Activated T-cell treated with anti-CD3 and anti-CD28 coated beads, Interleukin-2, amount 50 U/mL, for 24 hours (primary cell): ENCODE measurements at regions not wholly inside any gene's neighbourhood (a gene's known extent, or its start where the extent isn't known, plus 50 kb on each side); places are given as distances from the start of the nearest gene placed in this dataset.

Experiments used
- DNase-seq: peaks from one replicate; pipeline ENCODE4 v3.0.0-alpha.2; 2020
- H3K27ac Mint-ChIP-seq: 2 replicates; pipeline ENCODE4 v1.8.0; 2020; ENCODE audit warnings: mild to moderate bottlenecking, mixed read lengths
- H3K27me3 Mint-ChIP-seq: 2 replicates; pipeline ENCODE4 v1.8.0; 2020; ENCODE audit warnings: mixed read lengths
- H3K36me3 Mint-ChIP-seq: 2 replicates; pipeline ENCODE4 v1.8.0; 2020; ENCODE audit warnings: low read depth, mixed read lengths
- H3K4me1 Mint-ChIP-seq: 2 replicates; pipeline ENCODE4 v1.8.0; 2020; ENCODE audit warnings: low read depth, mixed read lengths
- H3K4me3 Mint-ChIP-seq: 2 replicates; pipeline ENCODE4 v1.8.0; 2020; ENCODE audit warnings: mild to moderate bottlenecking, moderate library complexity, mixed read lengths
- H3K9me3 Mint-ChIP-seq: 2 replicates; pipeline ENCODE4 v1.8.0; 2020; ENCODE audit warnings: mixed read lengths

- Mint-ChIP-seq H3K27ac (no peak overlapping the region), H3K36me3 (peaks cover 3% of the 10 kb centered on the region), H3K4me3 (no peak overlapping the region), H3K9me3 (no peaks in the 10 kb centered on the region), H3K4me1 (peaks cover 20% of the 10 kb centered on the region), H3K27me3 (peaks cover 8% of the 10 kb centered on the region)
- no peak for DNase-seq
These were observed 1312.8 kb downstream of the TMEM121 start for GRCh38 chr14:106838991-106839769.

GRCh38 chr14:106840258-106840657 is 1313.9 kb downstream of the TMEM121 start:
- Mint-ChIP-seq H3K9me3 (no peaks in the 10 kb centered on the region), H3K36me3 (peaks cover 6% of the 10 kb centered on the region), H3K27ac (no peak overlapping the region), H3K27me3 (peaks cover 3% of the 10 kb centered on the region), H3K4me3 (no peak overlapping the region), H3K4me1 (peaks cover 30% of the 10 kb centered on the region)
- no peak for DNase-seq

DNA sequence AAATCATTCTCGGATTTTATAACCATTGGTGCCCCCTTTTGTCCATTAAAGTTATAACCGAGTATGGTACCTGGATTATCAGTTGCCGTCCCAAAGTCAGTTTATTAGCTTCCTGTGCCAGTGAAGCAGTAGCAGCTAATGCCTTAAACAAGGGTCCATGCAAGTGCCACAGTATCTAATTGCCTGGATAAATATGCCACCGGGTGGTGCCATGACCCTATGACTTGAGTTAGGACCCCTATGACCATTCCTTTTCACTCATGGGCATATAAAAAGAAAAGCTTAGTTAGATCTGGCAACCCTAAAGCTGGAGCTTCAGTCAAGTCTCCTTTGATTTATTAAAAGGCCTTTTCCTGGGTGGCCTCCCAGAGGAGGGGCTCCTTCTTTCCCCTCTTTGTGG is 1314.6 kb downstream of the TMEM121 start:
- DNase-seq = no peak
- Mint-ChIP-seq H3K4me1 (peaks cover 37% of the 10 kb centered on the region), H3K36me3 (peaks cover 6% of the 10 kb centered on the region), H3K9me3 (no peaks in the 10 kb centered on the region), H3K27ac (no peak overlapping the region), H3K27me3 (no peaks in the 10 kb centered on the region), H3K4me3 (no peak overlapping the region)

GRCh38 chr14:106841701-106842100 is 1315.3 kb downstream of the TMEM121 start:
- DNase-seq = no peak
- Mint-ChIP-seq H3K4me3 (no peak overlapping the region), H3K27me3 (no peaks in the 10 kb centered on the region), H3K4me1 (peaks cover 44% of the 10 kb centered on the region), H3K27ac (no peak overlapping the region), H3K9me3 (no peaks in the 10 kb centered on the region), H3K36me3 (peaks cover 6% of the 10 kb centered on the region)

GRCh38 chr14:106842687-106843086 is 1316.3 kb downstream of the TMEM121 start:
- no peak overlapping the region for H3K4me3 Mint-ChIP-seq
- H3K4me1 Mint-ChIP-seq = peaks cover 47% of the 10 kb centered on the region
- no peaks in the 10 kb centered on the region for H3K27me3 Mint-ChIP-seq
- no peak for DNase-seq
- H3K9me3 Mint-ChIP-seq = no peaks in the 10 kb centered on the region
- no peak overlapping the region for H3K27ac Mint-ChIP-seq
- peaks cover 6% of the 10 kb centered on the region for H3K36me3 Mint-ChIP-seq

DNA sequence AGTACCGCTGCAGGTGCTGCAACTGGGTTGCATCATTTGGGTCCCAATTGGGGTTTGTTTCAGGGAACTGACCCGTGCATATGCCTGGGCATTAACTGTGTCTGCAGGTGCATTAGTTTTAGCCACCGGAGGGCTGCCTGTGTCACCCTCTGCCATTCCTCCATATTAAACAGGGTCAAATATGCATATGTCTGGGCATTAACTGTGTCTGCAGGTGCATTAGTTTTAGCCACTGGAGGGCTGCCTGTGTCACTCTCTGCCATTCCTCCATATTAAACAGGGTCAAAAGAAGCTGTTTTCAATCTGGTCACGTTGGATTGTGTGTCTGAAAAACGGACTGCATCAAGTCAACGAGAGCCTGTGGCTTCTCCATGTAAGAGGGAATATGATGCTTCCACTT is 1317.0 kb downstream of the TMEM121 start:
- H3K4me3 Mint-ChIP-seq = peak overlapping the region; percentile 83
- DNase-seq = no peak
- no peaks in the 10 kb centered on the region for H3K27me3 Mint-ChIP-seq
- no peaks in the 10 kb centered on the region for H3K9me3 Mint-ChIP-seq
- H3K27ac Mint-ChIP-seq = peak overlapping the region; percentile 88
- peaks cover 6% of the 10 kb centered on the region for H3K36me3 Mint-ChIP-seq
- peaks cover 50% of the 10 kb centered on the region for H3K4me1 Mint-ChIP-seq

GRCh38 chr14:106843951-106844483 is 1317.6 kb downstream of the TMEM121 start:
- peak overlapping the region; percentile 83 for H3K4me3 Mint-ChIP-seq
- H3K27ac Mint-ChIP-seq = peak overlapping the region; percentile 88
- H3K4me1 Mint-ChIP-seq = peaks cover 50% of the 10 kb centered on the region
- H3K9me3 Mint-ChIP-seq = no peaks in the 10 kb centered on the region
- no peaks in the 10 kb centered on the region for H3K27me3 Mint-ChIP-seq
- peak; percentile 61 for DNase-seq
- peaks cover 6% of the 10 kb centered on the region for H3K36me3 Mint-ChIP-seq

GRCh38 chr14:106844608-106845285 is 1318.4 kb downstream of the TMEM121 start:
- no peaks in the 10 kb centered on the region for H3K9me3 Mint-ChIP-seq
- H3K4me1 Mint-ChIP-seq = peaks cover 50% of the 10 kb centered on the region
- peaks cover 6% of the 10 kb centered on the region for H3K36me3 Mint-ChIP-seq
- peak; percentile 74 for DNase-seq
- no peaks in the 10 kb centered on the region for H3K27me3 Mint-ChIP-seq
- H3K4me3 Mint-ChIP-seq = peak overlapping the region; percentile 83
- peak overlapping the region; percentile 88 for H3K27ac Mint-ChIP-seq

- peak overlapping the region; percentile 88 for H3K27ac Mint-ChIP-seq
- peaks cover 47% of the 10 kb centered on the region for H3K4me1 Mint-ChIP-seq
These were observed 1319.1 kb downstream of the TMEM121 start for GRCh38 chr14:106845286-106846087.

DNA sequence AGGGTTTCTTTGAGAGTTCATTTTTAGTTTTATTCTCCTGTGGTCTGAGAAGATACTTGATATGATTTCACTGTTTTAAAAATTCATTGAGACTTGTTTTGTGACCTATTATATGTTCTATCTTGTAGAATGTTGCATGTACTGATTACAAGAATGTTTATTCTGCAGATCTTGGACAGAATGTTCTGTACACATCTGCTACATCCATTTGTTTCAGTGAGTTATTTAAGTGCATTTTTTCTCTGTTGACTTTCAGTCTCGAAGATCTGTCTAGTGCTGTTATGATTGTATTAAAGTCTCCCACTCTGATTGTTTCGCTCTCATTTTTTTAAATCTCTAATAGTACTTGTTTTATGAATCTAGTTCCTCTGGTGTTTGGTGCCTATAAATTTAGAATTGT is 1319.8 kb downstream of the TMEM121 start:
- H3K4me3 Mint-ChIP-seq = peak overlapping the region; percentile 3
- no peak for DNase-seq
- H3K4me1 Mint-ChIP-seq = peaks cover 47% of the 10 kb centered on the region
- H3K27ac Mint-ChIP-seq = peak overlapping the region; percentile 10
- peaks cover 6% of the 10 kb centered on the region for H3K36me3 Mint-ChIP-seq
- H3K27me3 Mint-ChIP-seq = no peaks in the 10 kb centered on the region
- no peaks in the 10 kb centered on the region for H3K9me3 Mint-ChIP-seq

More at GRCh38 chr14:106845286-106846087, 1319.1 kb downstream of the TMEM121 start:
- Mint-ChIP-seq H3K27me3 (no peaks in the 10 kb centered on the region), H3K9me3 (no peaks in the 10 kb centered on the region), H3K36me3 (peaks cover 6% of the 10 kb centered on the region), H3K4me3 (peak overlapping the region; percentile 83)
- peak; percentile 66 for DNase-seq

DNA sequence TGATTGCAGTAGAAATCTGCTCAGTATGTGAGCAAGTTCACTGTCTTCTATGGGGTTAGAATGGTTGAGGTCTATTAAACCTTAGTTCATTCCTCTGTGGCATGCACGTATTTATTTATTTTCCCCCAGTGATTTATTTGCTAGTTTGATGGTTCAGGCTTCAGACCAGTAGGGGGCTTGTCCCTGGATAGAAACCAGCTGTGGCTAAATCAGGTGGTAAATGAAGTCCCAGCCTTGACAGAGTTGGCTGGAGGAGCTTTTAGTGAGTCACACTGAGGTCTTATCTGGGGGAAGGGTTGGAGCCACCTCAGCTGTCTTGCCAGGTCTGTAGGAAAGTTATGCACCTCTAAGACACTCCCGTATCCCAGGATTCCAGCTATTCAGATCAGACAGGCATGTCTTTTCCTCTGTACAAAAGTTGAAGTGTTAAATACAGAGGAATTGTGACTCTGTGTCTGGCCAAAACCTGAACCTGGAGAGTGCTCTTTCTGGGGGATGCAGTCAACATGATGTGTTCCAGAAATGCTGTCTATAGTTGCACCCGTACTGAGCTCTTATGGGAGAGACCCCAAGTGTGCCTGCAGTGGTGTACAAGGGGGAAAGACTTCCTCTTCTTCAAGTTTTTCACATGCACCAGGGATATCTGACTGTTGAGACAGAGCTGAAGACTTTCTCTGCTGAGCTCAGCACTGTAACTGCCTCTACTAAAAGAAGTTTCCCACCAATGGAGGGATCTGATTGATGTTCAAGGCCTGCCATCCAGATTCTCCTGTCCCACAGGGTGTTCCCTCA is 1322.1 kb downstream of the TMEM121 start:
- Mint-ChIP-seq H3K27me3 (no peaks in the 10 kb centered on the region), H3K4me3 (no peak overlapping the region), H3K9me3 (no peaks in the 10 kb centered on the region), H3K36me3 (peaks cover 6% of the 10 kb centered on the region), H3K4me1 (peaks cover 36% of the 10 kb centered on the region), H3K27ac (no peak overlapping the region)
- DNase-seq = no peak

- Mint-ChIP-seq H3K4me3 (no peak overlapping the region), H3K4me1 (peaks cover 11% of the 10 kb centered on the region), H3K9me3 (no peaks in the 10 kb centered on the region), H3K27ac (no peak overlapping the region), H3K36me3 (no peaks in the 10 kb centered on the region), H3K27me3 (peaks cover 4% of the 10 kb centered on the region)
- no peak for DNase-seq
These were observed 1324.8 kb downstream of the TMEM121 start for GRCh38 chr14:106850913-106851825.
